HEK293 (cell line): ENCODE measurements at regions not wholly inside any gene's neighbourhood (a gene's known extent, or its start where the extent isn't known, plus 50 kb on each side); places are given as distances from the start of the nearest gene placed in this dataset.

Experiments
- CTCF ChIA-PET: fragments of 350-600 bp; formaldehyde crosslinking; extraction: SDS; loops from one replicate; lab custom pipeline; 2021; ENCODE audit warnings: antibody characterized with exemption; lab: Yijun Ruan, JAX
- POLR2A ChIA-PET: fragments of 300-600 bp; formaldehyde crosslinking; extraction: SDS; loops from one replicate; lab custom pipeline; 2020; ENCODE audit warnings: antibody characterized with exemption, inconsistent platforms; lab: Yijun Ruan, JAX
- H3K27ac ChIP-seq: fragments of 200-500 bp; sonication (Bioruptor generic); 2 replicates; pipeline ENCODE4 v1.5.1; 2014; ENCODE audit warnings: low read depth, low read length, control low read depth, inconsistent platforms; ENCODE audit errors: extremely low read depth
- H3K36me3 ChIP-seq, 2 experiments: fragments of 200-500 bp in 1 of 2; sonication (Bioruptor generic) in 1 of 2; 1 replicate in 1 of 2; 2 replicates in 1 of 2; pipeline ENCODE4 v1.5.1; 2014 to 2017; ENCODE audit warnings: inconsistent platforms in 2 of 2, low read length in 2 of 2; ENCODE audit not compliant: control insufficient read depth in 2 of 2, insufficient read depth in 1 of 2
- H3K4me1 ChIP-seq: fragments of 200-500 bp; sonication (Bioruptor generic); 2 replicates; pipeline ENCODE4 v1.5.1; 2014; ENCODE audit warnings: mild to moderate bottlenecking, low read length, inconsistent platforms; ENCODE audit not compliant: control insufficient read depth, insufficient read depth
- H3K4me3 ChIP-seq: 2 replicates; pipeline ENCODE4 v1.5.1; 2011; ENCODE audit warnings: low read depth, mild to moderate bottlenecking, control low read depth, low read length, moderate library complexity
- H3K9me3 ChIP-seq: fragments of 200-500 bp; sonication (Bioruptor generic); 2 replicates; pipeline ENCODE4 v1.5.1; 2014; ENCODE audit warnings: low read depth, low read length, inconsistent platforms; ENCODE audit not compliant: control insufficient read depth, insufficient read depth
- BCL11A ChIP-seq: fragments of 450-650 bp; formaldehyde crosslinking; IDR thresholded peaks from 2 replicates; pipeline ENCODE4 v1.5.1; 2016; ENCODE audit warnings: low read depth, missing biosample characterization, missing genetic modification characterization
- GLI2 ChIP-seq: fragments of 450-650 bp; formaldehyde crosslinking; IDR thresholded peaks from 2 replicates; pipeline ENCODE4; 2017; ENCODE audit warnings: missing biosample characterization, missing genetic modification characterization, low read depth, borderline replicate concordance
- GLIS1 ChIP-seq: fragments of 450-650 bp; formaldehyde crosslinking; IDR thresholded peaks from 2 replicates; pipeline ENCODE4 v1.5.1; 2016; ENCODE audit warnings: missing biosample characterization, missing genetic modification characterization
- IKZF3 ChIP-seq: fragments of 450-650 bp; IDR thresholded peaks from 2 replicates; pipeline ENCODE4 v1.5.0; 2018; ENCODE audit warnings: missing biosample characterization, mild to moderate bottlenecking, missing genetic modification characterization, moderate library complexity
- TCF7L2 ChIP-seq: IDR thresholded peaks from 2 replicates; pipeline ENCODE4 v1.6.1; 2011; ENCODE audit warnings: low read depth, mild to moderate bottlenecking, inconsistent platforms, low read length, moderate library complexity, borderline replicate concordance
- YY2 ChIP-seq: fragments of 450-650 bp; formaldehyde crosslinking; IDR thresholded peaks from 2 replicates; pipeline ENCODE4 v1.5.1; 2016; ENCODE audit warnings: missing biosample characterization, missing genetic modification characterization
- ZNF112 ChIP-seq: fragments of 450-650 bp; formaldehyde crosslinking; IDR thresholded peaks from 2 replicates; pipeline ENCODE4 v1.5.0; 2017; ENCODE audit warnings: missing biosample characterization, missing genetic modification characterization
- ZNF155 ChIP-seq: fragments of 450-650 bp; formaldehyde crosslinking; IDR thresholded peaks from 2 replicates; pipeline ENCODE4 v1.5.1; 2016; ENCODE audit warnings: missing biosample characterization, missing genetic modification characterization
- ZNF433 ChIP-seq: fragments of 450-650 bp; formaldehyde crosslinking; IDR thresholded peaks from 2 replicates; pipeline ENCODE4 v1.5.1; 2016; ENCODE audit warnings: missing biosample characterization, missing genetic modification characterization, low read depth
- ZNF600 ChIP-seq: fragments of 450-650 bp; formaldehyde crosslinking; IDR thresholded peaks from 2 replicates; pipeline ENCODE4 v1.5.1; 2016; ENCODE audit warnings: missing biosample characterization, missing genetic modification characterization
- ZNF677 ChIP-seq: fragments of 450-650 bp; IDR thresholded peaks from 2 replicates; pipeline ENCODE4 v1.5.0; 2018; ENCODE audit warnings: missing biosample characterization, mild to moderate bottlenecking, missing genetic modification characterization, moderate library complexity
- TF ChIP-seq, protein P1 (sequence below): fragments of 450-650 bp; formaldehyde crosslinking; IDR thresholded peaks from 2 replicates; pipeline ENCODE4 v1.5.1; 2016; ENCODE audit warnings: missing biosample characterization, missing genetic modification characterization, borderline replicate concordance
- TF ChIP-seq, protein P2 (sequence below): fragments of 450-650 bp; IDR thresholded peaks from 2 replicates; pipeline ENCODE4 v1.5.1; 2018; ENCODE audit warnings: missing biosample characterization, mild to moderate bottlenecking, missing genetic modification characterization
- TF ChIP-seq, protein P3 (sequence below): fragments of 450-650 bp; formaldehyde crosslinking; IDR thresholded peaks from 2 replicates; pipeline ENCODE4 v1.5.1; 2017; ENCODE audit warnings: missing biosample characterization, missing genetic modification characterization
- TF ChIP-seq, protein P4 (sequence below): fragments of 450-650 bp; formaldehyde crosslinking; IDR thresholded peaks from 2 replicates; pipeline ENCODE4 v1.5.1; 2016; ENCODE audit warnings: missing biosample characterization, missing genetic modification characterization
- TF ChIP-seq, protein P5 (sequence below): fragments of 450-650 bp; formaldehyde crosslinking; IDR thresholded peaks from 2 replicates; pipeline ENCODE4 v1.5.0; 2017; ENCODE audit warnings: missing biosample characterization, missing genetic modification characterization, borderline replicate concordance

DNA sequence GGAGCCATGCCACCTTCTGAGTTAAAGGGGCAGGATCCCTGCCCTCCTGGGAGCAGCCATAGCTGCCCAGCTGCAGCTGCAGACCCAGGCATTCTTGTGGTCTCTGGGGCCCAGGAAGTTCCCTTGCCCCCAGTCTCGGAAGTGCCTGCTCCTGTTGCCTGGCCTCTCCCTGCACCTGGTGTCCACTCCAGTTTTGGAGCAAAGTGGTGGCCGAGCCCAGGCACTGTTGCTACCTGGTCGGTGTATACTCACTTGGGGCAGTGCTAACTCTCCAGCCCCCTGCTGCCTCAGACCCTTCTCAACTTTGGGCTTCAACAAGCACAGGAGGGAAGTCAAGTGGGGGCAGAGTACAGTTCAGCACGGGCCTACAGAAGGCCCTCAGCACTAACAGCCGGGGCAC is 352.9 kb upstream of the NCAM2 start:
- ChIA-PET CTCF (no interaction called here), POLR2A (no interaction called here)
- no peaks in the 10 kb centered on the region; the same call in none of the 2 replicates for H3K9me3 ChIP-seq
- TF ChIP-seq ZNF600 (tag by site-specific recombination) = no peak
- no peak for TF ChIP-seq TCF7L2
- no peak for TF ChIP-seq YY2
- no peak for TF ChIP-seq ZNF112
- TF ChIP-seq ZNF433 (tag by site-specific recombination) = no peak
- TF ChIP-seq, protein P1, sequence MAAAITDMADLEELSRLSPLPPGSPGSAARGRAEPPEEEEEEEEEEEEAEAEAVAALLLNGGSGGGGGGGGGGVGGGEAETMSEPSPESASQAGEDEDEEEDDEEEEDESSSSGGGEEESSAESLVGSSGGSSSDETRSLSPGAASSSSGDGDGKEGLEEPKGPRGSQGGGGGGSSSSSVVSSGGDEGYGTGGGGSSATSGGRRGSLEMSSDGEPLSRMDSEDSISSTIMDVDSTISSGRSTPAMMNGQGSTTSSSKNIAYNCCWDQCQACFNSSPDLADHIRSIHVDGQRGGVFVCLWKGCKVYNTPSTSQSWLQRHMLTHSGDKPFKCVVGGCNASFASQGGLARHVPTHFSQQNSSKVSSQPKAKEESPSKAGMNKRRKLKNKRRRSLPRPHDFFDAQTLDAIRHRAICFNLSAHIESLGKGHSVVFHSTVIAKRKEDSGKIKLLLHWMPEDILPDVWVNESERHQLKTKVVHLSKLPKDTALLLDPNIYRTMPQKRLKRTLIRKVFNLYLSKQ (tag by site-specific recombination) = no peak
- TF ChIP-seq, protein P2, sequence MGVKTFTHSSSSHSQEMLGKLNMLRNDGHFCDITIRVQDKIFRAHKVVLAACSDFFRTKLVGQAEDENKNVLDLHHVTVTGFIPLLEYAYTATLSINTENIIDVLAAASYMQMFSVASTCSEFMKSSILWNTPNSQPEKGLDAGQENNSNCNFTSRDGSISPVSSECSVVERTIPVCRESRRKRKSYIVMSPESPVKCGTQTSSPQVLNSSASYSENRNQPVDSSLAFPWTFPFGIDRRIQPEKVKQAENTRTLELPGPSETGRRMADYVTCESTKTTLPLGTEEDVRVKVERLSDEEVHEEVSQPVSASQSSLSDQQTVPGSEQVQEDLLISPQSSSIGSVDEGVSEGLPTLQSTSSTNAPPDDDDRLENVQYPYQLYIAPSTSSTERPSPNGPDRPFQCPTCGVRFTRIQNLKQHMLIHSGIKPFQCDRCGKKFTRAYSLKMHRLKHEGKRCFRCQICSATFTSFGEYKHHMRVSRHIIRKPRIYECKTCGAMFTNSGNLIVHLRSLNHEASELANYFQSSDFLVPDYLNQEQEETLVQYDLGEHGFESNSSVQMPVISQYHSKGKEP (tag by site-specific recombination) = no peak
- no peak for TF ChIP-seq GLIS1 (tag by site-specific recombination)
- TF ChIP-seq ZNF155 (tag by site-specific recombination) = no peak
- TF ChIP-seq, protein P3, sequence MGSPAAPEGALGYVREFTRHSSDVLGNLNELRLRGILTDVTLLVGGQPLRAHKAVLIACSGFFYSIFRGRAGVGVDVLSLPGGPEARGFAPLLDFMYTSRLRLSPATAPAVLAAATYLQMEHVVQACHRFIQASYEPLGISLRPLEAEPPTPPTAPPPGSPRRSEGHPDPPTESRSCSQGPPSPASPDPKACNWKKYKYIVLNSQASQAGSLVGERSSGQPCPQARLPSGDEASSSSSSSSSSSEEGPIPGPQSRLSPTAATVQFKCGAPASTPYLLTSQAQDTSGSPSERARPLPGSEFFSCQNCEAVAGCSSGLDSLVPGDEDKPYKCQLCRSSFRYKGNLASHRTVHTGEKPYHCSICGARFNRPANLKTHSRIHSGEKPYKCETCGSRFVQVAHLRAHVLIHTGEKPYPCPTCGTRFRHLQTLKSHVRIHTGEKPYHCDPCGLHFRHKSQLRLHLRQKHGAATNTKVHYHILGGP = no peak
- no peak for TF ChIP-seq ZNF677 (tag by site-specific recombination)
- no peaks in the 10 kb centered on the region for H3K36me3 ChIP-seq
- no peak overlapping the region for H3K27ac ChIP-seq
- no peaks in the 10 kb centered on the region for H3K4me1 ChIP-seq
- H3K4me3 ChIP-seq = no peak overlapping the region

DNA sequence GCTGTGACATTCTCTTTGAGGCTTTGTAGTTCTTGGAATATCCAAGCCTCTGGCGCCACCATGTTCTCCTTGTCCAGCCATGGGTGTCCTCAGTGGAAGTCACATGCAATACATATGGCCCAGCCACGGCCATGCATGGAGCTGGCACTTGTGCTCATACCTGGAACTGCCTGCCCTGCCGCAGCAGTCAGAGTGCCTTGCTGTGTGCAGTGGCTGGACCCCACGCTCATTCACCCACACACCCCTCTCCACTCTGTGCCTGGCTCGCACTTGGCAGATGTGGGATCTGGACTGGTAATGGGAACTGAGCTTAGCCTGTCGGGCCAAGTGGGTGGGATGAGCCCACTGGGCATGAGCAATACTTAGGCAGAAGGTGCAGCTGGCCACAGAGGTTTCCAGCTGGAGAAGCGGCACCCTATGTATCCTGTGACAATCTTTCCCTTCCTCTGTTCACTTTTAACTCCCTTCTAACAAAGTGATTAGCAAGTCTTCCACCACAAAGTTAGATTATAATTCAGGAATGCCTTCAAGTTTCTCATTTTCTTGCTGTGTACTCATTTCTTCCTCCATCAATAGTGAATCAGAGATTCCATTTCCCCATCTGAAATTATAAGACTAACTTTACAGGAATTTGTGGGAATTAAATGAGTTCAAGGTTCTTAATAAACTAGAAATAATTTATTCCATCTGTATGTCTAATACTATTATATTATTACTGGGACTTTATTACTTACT is 351.6 kb upstream of the NCAM2 start:
- POLR2A ChIA-PET = no interaction called here
- Histone ChIP-seq H3K9me3 (no peaks in the 10 kb centered on the region; the same call in none of the 2 replicates), H3K36me3 (no peaks in the 10 kb centered on the region), H3K27ac (no peak overlapping the region), H3K4me1 (no peaks in the 10 kb centered on the region), H3K4me3 (no peak overlapping the region)
- CTCF ChIA-PET = no interaction called here
- TF ChIP-seq, protein P4, sequence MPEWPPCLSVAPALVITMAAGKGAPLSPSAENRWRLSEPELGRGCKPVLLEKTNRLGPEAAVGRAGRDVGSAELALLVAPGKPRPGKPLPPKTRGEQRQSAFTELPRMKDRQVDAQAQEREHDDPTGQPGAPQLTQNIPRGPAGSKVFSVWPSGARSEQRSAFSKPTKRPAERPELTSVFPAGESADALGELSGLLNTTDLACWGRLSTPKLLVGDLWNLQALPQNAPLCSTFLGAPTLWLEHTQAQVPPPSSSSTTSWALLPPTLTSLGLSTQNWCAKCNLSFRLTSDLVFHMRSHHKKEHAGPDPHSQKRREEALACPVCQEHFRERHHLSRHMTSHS (tag by site-specific recombination) = no peak
- TF ChIP-seq GLI2 (tag by site-specific recombination) (no peak), BCL11A (tag by site-specific recombination) (no peak), IKZF3 (no peak)
- TF ChIP-seq, protein P5, sequence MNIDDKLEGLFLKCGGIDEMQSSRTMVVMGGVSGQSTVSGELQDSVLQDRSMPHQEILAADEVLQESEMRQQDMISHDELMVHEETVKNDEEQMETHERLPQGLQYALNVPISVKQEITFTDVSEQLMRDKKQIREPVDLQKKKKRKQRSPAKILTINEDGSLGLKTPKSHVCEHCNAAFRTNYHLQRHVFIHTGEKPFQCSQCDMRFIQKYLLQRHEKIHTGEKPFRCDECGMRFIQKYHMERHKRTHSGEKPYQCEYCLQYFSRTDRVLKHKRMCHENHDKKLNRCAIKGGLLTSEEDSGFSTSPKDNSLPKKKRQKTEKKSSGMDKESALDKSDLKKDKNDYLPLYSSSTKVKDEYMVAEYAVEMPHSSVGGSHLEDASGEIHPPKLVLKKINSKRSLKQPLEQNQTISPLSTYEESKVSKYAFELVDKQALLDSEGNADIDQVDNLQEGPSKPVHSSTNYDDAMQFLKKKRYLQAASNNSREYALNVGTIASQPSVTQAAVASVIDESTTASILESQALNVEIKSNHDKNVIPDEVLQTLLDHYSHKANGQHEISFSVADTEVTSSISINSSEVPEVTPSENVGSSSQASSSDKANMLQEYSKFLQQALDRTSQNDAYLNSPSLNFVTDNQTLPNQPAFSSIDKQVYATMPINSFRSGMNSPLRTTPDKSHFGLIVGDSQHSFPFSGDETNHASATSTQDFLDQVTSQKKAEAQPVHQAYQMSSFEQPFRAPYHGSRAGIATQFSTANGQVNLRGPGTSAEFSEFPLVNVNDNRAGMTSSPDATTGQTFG (tag by site-specific recombination) = no peak
